ENCODE measurements at regions not wholly inside any gene's neighbourhood (a gene's known extent, or its start where the extent isn't known, plus 50 kb on each side); places are given as distances from the start of the nearest gene placed in this dataset.

DNA sequence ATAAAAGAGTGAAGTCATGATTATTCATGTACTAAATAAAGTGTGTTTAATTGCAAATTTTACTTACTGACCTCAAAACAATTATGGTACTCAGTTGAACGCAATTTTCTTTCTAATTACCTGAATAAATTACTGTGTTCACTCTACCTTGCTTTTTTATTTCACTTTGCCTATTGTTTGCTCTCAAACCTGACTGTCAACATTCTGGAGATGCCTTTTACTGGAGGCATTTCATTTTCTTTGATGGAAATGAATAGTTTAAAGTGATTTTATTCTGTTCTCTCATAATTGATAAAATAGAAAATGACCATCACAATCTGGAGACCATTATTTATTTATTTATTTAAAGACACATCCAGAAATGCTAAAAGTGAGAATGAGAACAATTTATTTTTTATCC is 811.5 kb upstream of the ATXN8OS start:
- WGBS, 2 experiments (ENCODE audit: extremely low coverage in 1 of 2, insufficient coverage in 1 of 2, insufficient read length in 1 of 2, insufficient replicate concordance in 2 of 2, low coverage in 1 of 2, low lambda C conversion rate in 2 of 2, missing lambda C conversion rate in 1 of 2): 60% methylated on average over 1 of the region's 1 CpG; no CpG with 5 or more reads in 1 of the 2 experiments
- no peaks in the 10 kb centered on the region for H3K79me2 ChIP-seq (ENCODE audit: control insufficient read depth in 1 of 2, insufficient read depth in 2 of 2, low read length in 2 of 2)
- no peaks in the 10 kb centered on the region for H3K9me3 ChIP-seq (ENCODE audit: insufficient read depth in 2 of 2, low read depth in 1 of 2, low read length in 1 of 2)
- H2BK5ac ChIP-seq (ENCODE audit: low read depth, low read length): no peak overlapping the region
- H3K79me1 ChIP-seq (ENCODE audit: low read depth, low read length): no peaks in the 10 kb centered on the region
- no peak overlapping the region for H3K56ac ChIP-seq (replicated peaks; ENCODE audit: insufficient read length, low read depth, low read length)
- H2BK15ac ChIP-seq (ENCODE audit: low read length): no peak overlapping the region
- H3K4me1 ChIP-seq (replicated peaks in 1 of 4; ENCODE audit: control insufficient read depth in 3 of 4, insufficient read depth in 4 of 4, low read length in 3 of 4): no peaks in the 10 kb centered on the region
- H4K91ac ChIP-seq (replicated peaks; ENCODE audit: insufficient read length, low read length): no peak overlapping the region
- H2BK20ac ChIP-seq (ENCODE audit: low read length): no peak overlapping the region
- no peak overlapping the region for H4K5ac ChIP-seq (ENCODE audit: insufficient read length, low read depth, low read length)
- no peak overlapping the region for H2AFZ ChIP-seq (ENCODE audit: low read length)
- CTCF ChIA-PET (ENCODE audit: partially characterized antibody): no interaction called here
- no peak overlapping the region for H3K4ac ChIP-seq (replicated peaks; ENCODE audit: insufficient read length, low read depth, low read length)
- H4K8ac ChIP-seq (ENCODE audit: extremely low read depth, insufficient read depth, low read length): no peak overlapping the region
- no peak for TF ChIP-seq SIRT6 (IDR thresholded peaks at IDR 0.05; ENCODE audit: low read length)
- no peak for TF ChIP-seq SP2 (IDR thresholded peaks at IDR 0.05; ENCODE audit: low read length)
- no peak for TF ChIP-seq FOSL1 (IDR thresholded peaks at IDR 0.05; ENCODE audit: insufficient read depth, low read depth, low read length)
- no peak overlapping the region for H3K4me3 ChIP-seq (ENCODE audit: extremely low read depth in 1 of 4, insufficient read depth in 2 of 4, low read depth in 3 of 4, low read length in 4 of 4)
- no peaks in the 10 kb centered on the region for H3K23me2 ChIP-seq (ENCODE audit: low read depth, low read length)
- H3K36me3 ChIP-seq (ENCODE audit: control insufficient read depth in 2 of 4, insufficient read depth in 4 of 4, low read length in 3 of 4): no peaks in the 10 kb centered on the region
- H2BK120ac ChIP-seq (replicated peaks; ENCODE audit: low read depth, low read length): no peak overlapping the region
- no peak overlapping the region for H3K4me2 ChIP-seq (ENCODE audit: insufficient read depth in 1 of 2, low read depth in 2 of 2, low read length in 2 of 2)
- H3K18ac ChIP-seq (ENCODE audit: extremely low read depth, low read length): no peak overlapping the region
- H3K27ac ChIP-seq (ENCODE audit: low read depth, low read length): no peak overlapping the region
- FAIRE-seq (no peak), DNase-seq (ENCODE audit: low read depth in 1 of 2, low spot score in 2 of 2) (no peak)
- no peak overlapping the region for H3K14ac ChIP-seq (ENCODE audit: insufficient read length)
- H2BK12ac ChIP-seq (ENCODE audit: low read depth, low read length): no peak overlapping the region
- H3K23ac ChIP-seq (ENCODE audit: insufficient read length): no peak overlapping the region
- no peak overlapping the region for H2AK5ac ChIP-seq (ENCODE audit: low read depth, low read length)
- POLR2A ChIA-PET (ENCODE audit: partially characterized antibody): no interaction called here
- H3K27me3 ChIP-seq (replicated peaks in 1 of 4; ENCODE audit: control insufficient read depth in 3 of 4, extremely low read depth in 1 of 4, insufficient read depth in 3 of 4, low read length in 3 of 4): no peaks in the 10 kb centered on the region
- H3K9ac ChIP-seq (replicated peaks in 1 of 4; ENCODE audit: extremely low read depth in 1 of 4, low read depth in 3 of 4, low read length in 3 of 4): no peak overlapping the region
- no peaks in the 10 kb centered on the region for H4K20me1 ChIP-seq (replicated peaks in 1 of 2; ENCODE audit: control insufficient read depth in 1 of 2, insufficient read depth in 2 of 2, low read length in 2 of 2)

Measured in H1 (cell line).